ENCODE measurements at regions not wholly inside any gene's neighbourhood (a gene's known extent, or its start where the extent isn't known, plus 50 kb on each side); places are given as distances from the start of the nearest gene placed in this dataset.

DNA sequence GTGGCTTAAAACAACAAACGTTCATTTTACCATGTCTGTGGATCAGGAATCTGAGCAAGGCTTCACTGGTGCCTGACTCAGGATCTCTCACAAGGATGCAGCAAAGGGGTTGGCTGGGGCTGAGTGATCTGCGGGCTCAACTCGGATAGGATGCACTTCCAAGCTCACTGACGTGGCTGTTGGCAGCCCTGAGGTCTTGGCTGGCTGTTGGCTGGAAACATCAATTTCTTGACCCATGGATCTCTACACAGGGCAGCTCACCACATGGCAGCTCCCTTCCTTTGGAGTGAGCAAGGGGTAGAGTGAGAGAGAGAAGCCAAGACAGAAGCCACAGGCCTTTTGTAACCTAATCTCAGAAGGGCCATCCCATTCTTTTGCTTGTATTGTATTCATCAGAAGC, 202.1 kb downstream of the NXNL2 start:
- no peak for DNase-seq

DNA sequence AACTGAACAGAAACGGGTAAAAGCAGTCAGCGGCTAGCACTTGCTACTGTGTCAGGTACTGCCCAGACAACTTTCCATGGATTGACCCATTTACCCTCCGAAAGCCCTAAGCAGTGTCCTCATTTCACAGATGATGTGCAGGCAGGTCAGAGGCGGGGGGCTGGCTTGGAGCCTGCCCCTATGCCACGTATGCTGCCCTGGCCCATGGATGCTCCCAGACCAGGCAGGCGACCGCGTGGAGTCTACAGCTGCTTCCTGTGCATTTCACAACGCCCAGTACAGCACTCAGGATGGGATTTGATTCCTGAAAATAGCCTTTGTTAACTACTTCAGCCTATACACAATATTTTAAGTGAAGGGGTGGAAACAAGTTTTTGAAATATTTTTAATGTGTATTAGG, 202.9 kb downstream of the NXNL2 start:
- DNase-seq = no peak

GRCh38 chr9:88738709-88739108, 203.7 kb downstream of the NXNL2 start:
- DNase-seq = no peak

- DNase-seq = no peak
Observed at GRCh38 chr9:88739373-88739772, 204.4 kb downstream of the NXNL2 start.

DNA sequence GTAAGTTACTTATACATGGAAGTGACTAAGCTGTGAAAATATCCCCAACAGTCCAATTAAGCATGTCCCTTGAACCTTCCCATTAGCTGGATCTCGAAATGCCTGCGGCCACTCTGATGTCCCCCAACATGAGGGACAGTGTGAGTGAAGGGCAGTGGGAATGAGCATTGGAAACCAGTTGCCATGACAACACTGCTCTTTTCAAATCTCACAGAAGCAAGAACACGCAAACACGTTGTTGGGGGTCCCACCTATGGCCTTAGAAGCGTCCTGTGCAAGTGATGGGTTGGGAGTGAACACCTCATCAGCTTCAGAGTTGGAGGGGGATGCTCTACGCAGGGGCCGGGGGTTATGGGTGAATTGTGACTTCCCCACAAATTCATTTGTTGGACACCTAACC, 205.9 kb downstream of the NXNL2 start:
- DNase-seq = no peak

DNA sequence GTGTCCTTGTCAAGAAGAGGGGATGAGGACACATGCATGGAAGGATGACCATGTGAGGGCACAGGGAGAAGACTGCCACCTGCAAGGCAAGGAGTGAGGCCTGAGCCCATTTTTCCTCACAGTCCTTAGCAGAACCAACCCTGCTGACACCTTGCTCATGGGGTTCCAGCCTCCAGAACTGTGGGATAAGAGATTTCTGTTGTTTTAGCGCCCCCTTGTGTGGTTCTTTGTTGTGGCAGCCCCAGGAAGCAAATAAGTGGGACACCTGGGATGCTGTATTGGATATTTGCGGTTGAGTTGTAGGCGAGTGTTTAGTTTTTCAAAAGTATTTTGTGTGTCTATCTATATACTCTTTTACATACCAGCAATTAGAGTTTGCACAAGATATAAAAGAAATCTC, 206.4 kb downstream of the NXNL2 start:
- peak; percentile 0 for DNase-seq

DNA sequence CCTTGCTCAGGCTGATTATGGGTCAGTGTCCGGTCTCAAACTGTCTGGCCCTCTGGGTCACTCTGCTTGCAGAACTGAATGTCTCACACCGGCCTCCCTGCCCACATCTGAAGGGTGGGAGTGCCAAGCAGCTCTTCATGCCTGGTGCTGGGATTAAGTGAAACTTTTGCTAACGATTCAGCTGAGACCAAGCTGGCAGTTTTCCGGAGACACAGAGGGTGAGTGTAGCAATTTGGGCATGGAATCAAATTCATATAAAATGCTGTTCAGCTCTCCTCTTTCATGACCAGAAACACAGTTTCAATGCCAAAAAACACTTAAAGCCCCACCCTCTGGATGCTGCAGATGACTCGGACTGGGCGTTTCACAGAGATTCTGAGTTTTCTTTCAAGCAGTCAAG, 207.5 kb downstream of the NXNL2 start:
- no peak for DNase-seq

GRCh38 chr9:88742905-88743304, 207.9 kb downstream of the NXNL2 start:
- DNase-seq = no peak

DNA sequence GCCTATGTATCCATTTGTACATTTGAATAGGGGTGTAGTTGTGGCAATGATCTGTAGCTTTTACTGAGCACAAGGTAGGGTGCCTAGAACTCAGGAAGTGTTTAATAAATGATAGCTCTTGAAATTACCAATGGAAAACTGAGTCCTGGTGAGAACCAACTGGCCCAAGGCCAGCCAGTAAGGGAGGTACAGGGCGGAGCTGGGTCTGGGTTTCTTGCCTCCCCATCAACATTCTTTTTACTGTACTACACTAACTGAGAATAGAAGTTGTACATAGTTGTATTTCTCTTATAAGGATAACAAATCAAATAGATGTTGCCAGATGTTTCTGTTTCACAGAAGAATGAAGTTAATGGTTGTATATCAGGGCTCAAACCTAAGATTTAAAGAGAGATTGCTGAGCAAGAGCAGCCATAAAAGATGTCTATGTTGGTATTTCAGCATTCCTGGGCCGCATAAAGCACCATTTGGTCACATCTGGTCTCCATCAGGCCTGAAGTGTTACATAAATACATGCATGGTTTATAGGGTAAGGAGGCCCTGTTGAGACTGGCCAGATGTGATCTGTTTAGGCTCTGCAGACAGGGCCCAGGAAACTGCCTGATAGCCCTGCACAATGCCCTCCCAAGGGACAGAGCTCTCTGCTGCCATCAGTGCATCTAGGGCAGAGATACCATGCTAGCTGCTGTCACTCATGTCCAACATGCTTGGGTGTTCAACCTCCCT, 210.5 kb downstream of the NXNL2 start:
- DNase-seq = no peak

- no peak for DNase-seq
Observed at GRCh38 chr9:88746029-88746742, 211.2 kb downstream of the NXNL2 start.

DNA sequence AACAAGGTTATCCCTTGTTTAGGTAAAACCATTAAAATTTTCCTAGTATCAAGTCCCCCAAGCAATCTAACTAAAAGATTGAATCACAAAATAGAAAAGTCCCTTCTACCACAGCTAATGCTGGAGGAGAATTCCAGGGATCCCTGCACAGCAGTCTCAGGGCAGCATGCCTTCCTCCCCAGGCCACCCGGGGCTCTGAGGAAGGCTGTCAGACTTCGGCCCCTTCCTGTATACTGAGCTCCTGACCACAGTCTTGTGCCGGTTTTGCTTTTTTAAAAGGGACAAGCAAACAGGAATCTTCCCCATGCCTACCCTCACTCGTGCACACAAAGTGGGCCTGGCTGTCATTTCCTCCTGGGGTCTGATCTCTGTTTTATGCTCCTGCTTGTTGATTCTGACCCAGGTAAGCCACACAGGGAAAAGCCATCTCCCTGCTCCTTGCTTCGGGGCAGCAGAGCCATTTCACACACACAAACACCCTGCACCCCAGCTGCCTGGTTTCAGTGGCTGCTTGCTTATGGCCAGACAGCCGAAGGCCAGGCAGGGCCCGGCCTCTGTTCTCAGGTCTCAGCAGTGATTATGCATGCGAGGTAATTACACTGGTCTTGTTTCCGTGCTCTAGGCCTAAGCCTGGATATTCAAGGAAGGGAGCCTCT, 211.9 kb downstream of the NXNL2 start:
- DNase-seq = no peak

- no peak for DNase-seq
Observed at GRCh38 chr9:88747768-88748167, 212.8 kb downstream of the NXNL2 start.

GRCh38 chr9:88748566-88749261, 213.7 kb downstream of the NXNL2 start:
- no peak for DNase-seq

- DNase-seq = no peak
Observed at GRCh38 chr9:88749420-88749819, 214.4 kb downstream of the NXNL2 start.

GRCh38 chr9:88750832-88751360, 215.9 kb downstream of the NXNL2 start:
- DNase-seq = no peak

- no peak for DNase-seq
Observed at GRCh38 chr9:88751781-88752180, 216.8 kb downstream of the NXNL2 start.

- no peak for DNase-seq
Observed at GRCh38 chr9:88753691-88754367, 218.9 kb downstream of the NXNL2 start.

GRCh38 chr9:88754452-88754851, 219.5 kb downstream of the NXNL2 start:
- DNase-seq = no peak

GRCh38 chr9:88754886-88755285, 219.9 kb downstream of the NXNL2 start:
- no peak for DNase-seq

DNA sequence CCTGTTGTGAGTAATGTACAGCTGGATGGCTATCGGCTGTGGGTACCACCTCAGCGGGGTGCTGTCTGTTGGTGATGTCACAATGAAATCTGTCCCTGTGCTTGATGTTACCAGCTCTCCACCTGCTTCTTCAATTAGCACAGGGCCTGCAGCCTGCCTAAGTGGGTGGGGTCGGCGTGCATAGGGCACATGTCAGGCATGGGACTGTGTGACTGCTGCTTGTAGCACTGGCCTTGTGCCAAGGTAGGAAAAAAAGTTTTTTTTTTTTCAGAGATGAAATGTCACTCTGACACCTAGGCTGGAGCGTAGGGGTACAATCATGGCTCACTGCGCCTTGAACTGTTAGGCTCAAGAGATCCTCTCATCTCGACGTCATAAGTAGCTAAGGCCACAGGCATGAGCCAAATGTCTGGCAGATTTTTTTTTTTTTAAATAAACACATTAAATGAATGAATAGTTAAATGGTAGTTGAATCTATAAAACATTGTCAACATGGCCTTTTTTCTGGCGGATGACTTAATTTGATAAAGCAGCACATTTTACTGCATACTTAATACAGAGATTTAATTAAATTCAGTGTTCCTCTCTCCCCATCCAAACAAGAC, 222.5 kb downstream of the NXNL2 start:
- DNase-seq = no peak

DNA sequence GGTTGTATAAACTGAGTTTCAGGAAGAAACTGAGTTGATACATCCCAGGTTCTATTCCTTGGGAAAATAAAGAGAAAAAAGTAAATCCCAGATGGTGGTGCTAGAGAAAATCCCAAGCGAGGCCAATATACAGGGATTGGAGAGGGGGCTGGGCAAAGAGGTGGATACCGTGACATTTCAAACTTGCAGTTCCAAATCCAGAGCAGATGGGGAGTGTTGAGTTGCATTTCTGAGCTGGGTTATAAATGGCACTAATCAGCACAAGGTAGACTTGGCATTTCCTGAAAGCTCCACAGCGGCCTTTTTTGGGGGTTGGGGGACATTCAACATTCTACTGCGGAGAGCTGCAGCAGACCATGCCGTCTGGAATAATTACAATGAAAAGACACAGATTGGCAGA, 224.4 kb downstream of the NXNL2 start:
- DNase-seq = no peak

Measured in NCI-H1694 treated with DMSO at 0.1 percent for 48 hours (cell line).